Panc1 (cell line): ENCODE measurements at regions not wholly inside any gene's neighbourhood (a gene's known extent, or its start where the extent isn't known, plus 50 kb on each side); places are given as distances from the start of the nearest gene placed in this dataset.

Experiments
- ATAC-seq: fragments of 200-7000 bp; cut with Tn5 transposase; 2 replicates; pipeline ENCODE4 v1.9.1; 2020; ENCODE audit warnings: mild to moderate bottlenecking, moderate library complexity
- BruUV-seq: library from RNA; stranded (reverse); fragments of 400-500 nt; replicated peaks from 2 replicates; lab custom pipeline; 2021; lab: Mats Ljungman, UMichigan
- CTCF ChIA-PET: fragments of 300-600 bp; sonication (Branson Sonifier 250); formaldehyde crosslinking; loops from one replicate; lab custom pipeline; 2022; ENCODE audit warnings: antibody characterized with exemption; lab: Charles Lee
- POLR2A ChIA-PET: fragments of 300-600 bp; sonication (Branson Sonifier 250); formaldehyde crosslinking; loops from one replicate; lab custom pipeline; 2022; ENCODE audit warnings: antibody characterized with exemption; lab: Charles Lee
- DNase-seq: peaks from one replicate; pipeline ENCODE4 v3.0.0-alpha.2; 2010; ENCODE audit warnings: low read depth, low spot score
- H3K27ac ChIP-seq: 2 replicates; pipeline ENCODE4 v1.5.1; 2011; ENCODE audit warnings: mild to moderate bottlenecking, low read length, inconsistent platforms
- H3K27me3 ChIP-seq: fragments of 200-500 bp; sonication (Bioruptor generic); 2 replicates; pipeline ENCODE4 v1.6.0; 2014; ENCODE audit warnings: low read length, inconsistent platforms; ENCODE audit not compliant: control insufficient read depth, insufficient read depth
- H3K36me3 ChIP-seq: fragments of 200-500 bp; sonication (Bioruptor generic); 2 replicates; pipeline ENCODE4 v1.5.1; 2014; ENCODE audit warnings: inconsistent platforms, mild to moderate bottlenecking, low read length, moderate library complexity; ENCODE audit not compliant: control insufficient read depth, insufficient read depth
- H3K4me1 ChIP-seq: 2 replicates; pipeline ENCODE4 v1.5.1; 2011; ENCODE audit warnings: inconsistent platforms, mild to moderate bottlenecking, low read length, moderate library complexity; ENCODE audit not compliant: control insufficient read depth, insufficient read depth
- H3K4me3 ChIP-seq, 2 experiments: 2 replicates each; pipeline ENCODE4 v1.5.1; 2011 to 2012; ENCODE audit warnings: low read depth in 2 of 2, low read length in 2 of 2, mild to moderate bottlenecking in 2 of 2, inconsistent platforms in 1 of 2, moderate library complexity in 1 of 2
- H3K9me3 ChIP-seq: fragments of 200-500 bp; sonication (Bioruptor generic); 2 replicates; pipeline ENCODE4 v1.5.1; 2014; ENCODE audit warnings: low read depth, mild to moderate bottlenecking, inconsistent platforms, low read length, moderate library complexity; ENCODE audit not compliant: control insufficient read depth, insufficient read depth
- CTCF ChIP-seq: fragments of 450-650 bp; IDR thresholded peaks from 2 replicates; pipeline ENCODE4 v1.5.1; 2017; ENCODE audit warnings: mild to moderate bottlenecking
- POLR2AphosphoS5 ChIP-seq: IDR thresholded peaks from 2 replicates; pipeline ENCODE4 v1.6.1; 2012; ENCODE audit warnings: mild to moderate bottlenecking, low read depth, low read length, moderate library complexity
- REST ChIP-seq, 2 experiments: IDR thresholded peaks; 2 replicates each; pipeline ENCODE4 v1.6.1; 2011 to 2012; ENCODE audit warnings: low read depth in 2 of 2, control low read depth in 1 of 2, low read length in 1 of 2, mild to moderate bottlenecking in 1 of 2, moderate library complexity in 1 of 2; ENCODE audit not compliant: insufficient read depth in 1 of 2
- SIN3A ChIP-seq: IDR thresholded peaks from 2 replicates; pipeline ENCODE4 v1.6.1; 2012; ENCODE audit warnings: low read depth, mild to moderate bottlenecking, low read length, moderate library complexity, borderline replicate concordance; ENCODE audit not compliant: insufficient read depth
- TCF7L2 ChIP-seq: IDR thresholded peaks from 2 replicates; pipeline ENCODE4 v1.6.1; 2011; ENCODE audit warnings: mild to moderate bottlenecking, low read depth, low read length, inconsistent platforms
- in situ Hi-C: cut with HindIII; loops from 2 replicates; pipeline ENCODE4 v1.10.0; 2016; ENCODE audit warnings: low sequenced_read_pairs, low pct_unique_long_range_greater_than_20kb
- intact Hi-C: fragments of 100-400 bp; cut with micrococcal nuclease; formaldehyde crosslinking; loops from one replicate; pipeline ENCODE4 v1.10.0; 2022; ENCODE audit not compliant: unreplicated experiment

- Histone ChIP-seq H3K4me1 (no peaks in the 10 kb centered on the region), H3K9me3 (no peaks in the 10 kb centered on the region), H3K4me3 (no peak overlapping the region), H3K27ac (no peak overlapping the region), H3K27me3 (no peaks in the 10 kb centered on the region), H3K36me3 (no peaks in the 10 kb centered on the region)
- TF ChIP-seq CTCF: no peak
- TF ChIP-seq REST (IDR thresholded peaks at IDR 0.05; ENCODE audit: insufficient read depth in 1 of 2, low read depth in 2 of 2, low read length in 1 of 2): no peak
- TF ChIP-seq SIN3A: no peak
- ChIA-PET POLR2A (no interaction called here), CTCF (no interaction called here)
- intact Hi-C loops: no loop called here
- in situ Hi-C loops: no loop called here
- no TSS peak for BruUV-seq
- DNase-seq (no peak), ATAC-seq (no peak)
Measured at GRCh38 chr1:116312681-116313069, 60.4 kb upstream of the ATP1A1 start.

GRCh38 chr1:116313776-116314175, 59.3 kb upstream of the ATP1A1 start:
- DNase-seq: no peak
- ChIA-PET POLR2A (no interaction called here), CTCF (no interaction called here)
- BruUV-seq: no TSS peak
- in situ Hi-C loops (no loop called here), intact Hi-C loops (no loop called here)
- Histone ChIP-seq H3K4me1 (no peaks in the 10 kb centered on the region), H3K36me3 (no peaks in the 10 kb centered on the region), H3K4me3 (no peak overlapping the region), H3K27me3 (no peaks in the 10 kb centered on the region), H3K9me3 (no peaks in the 10 kb centered on the region), H3K27ac (no peak overlapping the region)
- no peak for ATAC-seq
- TF ChIP-seq SIN3A (no peak), REST (IDR thresholded peaks at IDR 0.05; ENCODE audit: insufficient read depth in 1 of 2, low read depth in 2 of 2, low read length in 1 of 2) (no peak), POLR2AphosphoS5 (no peak), CTCF (no peak), TCF7L2 (no peak)
